Endothelial cell of umbilical vein (primary cell): ENCODE measurements at regions not wholly inside any gene's neighbourhood (a gene's known extent, or its start where the extent isn't known, plus 50 kb on each side); places are given as distances from the start of the nearest gene placed in this dataset.

Experiments
- BruUV-seq: library from RNA; stranded (reverse); fragments of 400-500 nt; replicated peaks from 2 replicates; lab custom pipeline; 2021; lab: Mats Ljungman, UMichigan
- CTCF ChIA-PET: fragments of 300-600, 350-600 bp; sonication (Branson Sonifier 250); formaldehyde crosslinking; loops from one replicate; lab custom pipeline; 2021; ENCODE audit warnings: antibody characterized with exemption, inconsistent platforms; lab: Charles Lee
- POLR2A ChIA-PET: fragments of 300-600, 350-600 bp; sonication (Branson Sonifier 250); formaldehyde crosslinking; loops from one replicate; lab custom pipeline; 2021; ENCODE audit warnings: antibody characterized with exemption, inconsistent platforms; lab: Charles Lee
- DNase-seq: peaks from one replicate; pipeline ENCODE4 v3.0.0-alpha.2; 2011; ENCODE audit warnings: low read depth, low spot score
- FAIRE-seq: peaks from 2 replicates; lab custom pipeline; 2011; peaks lifted over from hg19 to GRCh38; lab: Jason Lieb, UNC
- H2AFZ ChIP-seq: 2 replicates; pipeline ENCODE4 v1.6.0; 2012; ENCODE audit warnings: low read depth, low read length, control low read depth, inconsistent platforms
- H3K27ac ChIP-seq: 2 replicates; pipeline ENCODE4 v1.5.1; 2011; ENCODE audit warnings: low read depth, mild to moderate bottlenecking, control low read depth, low read length, moderate library complexity; ENCODE audit not compliant: insufficient read depth
- H3K27me3 ChIP-seq, 2 experiments: 2 replicates each; pipeline versions ENCODE4 v1.6.0 to v1.6.1; 2011; ENCODE audit warnings: low read length in 2 of 2, mixed read lengths in 1 of 2; ENCODE audit not compliant: control insufficient read depth in 2 of 2, insufficient read depth in 2 of 2
- H3K36me3 ChIP-seq, 2 experiments: 2 replicates in 1 of 2; 3 replicates in 1 of 2; pipeline ENCODE4 v1.5.1; 2011; ENCODE audit warnings: low read length in 2 of 2, mild to moderate bottlenecking in 1 of 2, moderate library complexity in 1 of 2; ENCODE audit not compliant: control insufficient read depth in 2 of 2, insufficient read depth in 2 of 2; ENCODE audit errors: extremely low read depth in 1 of 2
- H3K4me1 ChIP-seq: 3 replicates; pipeline ENCODE4 v1.5.1; 2011; ENCODE audit warnings: mild to moderate bottlenecking, low read length; ENCODE audit not compliant: control insufficient read depth, insufficient read depth; ENCODE audit errors: extremely low read depth
- H3K4me2 ChIP-seq: 2 replicates; pipeline ENCODE4 v1.6.1; 2011; ENCODE audit warnings: low read length, control low read depth, mixed read lengths; ENCODE audit not compliant: insufficient read depth
- H3K4me3 ChIP-seq, 3 experiments: fragments of 200-600 bp in 1 of 3; sonication (generic), shearing (Covaris generic) in 1 of 3; replicated peaks in 1 of 3; 2 replicates each; pipeline ENCODE4 v1.5.1; 2011 to 2016; ENCODE audit warnings: control low read depth in 3 of 3, low read length in 3 of 3, mild to moderate bottlenecking in 2 of 3, inconsistent platforms in 1 of 3, low read depth in 1 of 3, moderate library complexity in 1 of 3; ENCODE audit not compliant: insufficient read depth in 1 of 3
- H3K79me2 ChIP-seq: 2 replicates; pipeline ENCODE4 v1.6.0; 2012; ENCODE audit warnings: low read length, inconsistent platforms; ENCODE audit not compliant: control insufficient read depth, insufficient read depth
- H3K9ac ChIP-seq: replicated peaks from 2 replicates; pipeline ENCODE3; 2011; ENCODE audit warnings: low read length, control low read depth; ENCODE audit not compliant: insufficient read depth; ENCODE audit errors: extremely low read depth
- H3K9me1 ChIP-seq: replicated peaks from 3 replicates; pipeline ENCODE4 v1.6.0; 2011; ENCODE audit warnings: mild to moderate bottlenecking, low read length; ENCODE audit not compliant: control insufficient read depth, insufficient read depth; ENCODE audit errors: extremely low read depth
- H3K9me3 ChIP-seq: replicated peaks from 2 replicates; pipeline ENCODE4 v1.5.1; 2012; ENCODE audit warnings: low read length, inconsistent platforms; ENCODE audit not compliant: control insufficient read depth, insufficient read depth
- H4K20me1 ChIP-seq: replicated peaks from 2 replicates; pipeline ENCODE3; 2011; ENCODE audit warnings: mild to moderate bottlenecking, low read length; ENCODE audit not compliant: control insufficient read depth, insufficient read depth; ENCODE audit errors: extremely low read depth
- CTCF ChIP-seq, 2 donors: IDR thresholded peaks; 1 replicate in 1 of 2; 2 replicates in 1 of 2; pipeline ENCODE4 v1.5.1; 2011; ENCODE audit warnings: low read length in 2 of 2, mild to moderate bottlenecking in 2 of 2, moderate library complexity in 2 of 2, control low read depth in 1 of 2, inconsistent platforms in 1 of 2, low read depth in 1 of 2; ENCODE audit not compliant: insufficient read depth in 1 of 2; ENCODE audit errors: extremely low read depth in 1 of 2
- EZH2 ChIP-seq: IDR thresholded peaks from 2 replicates; pipeline ENCODE4 v1.6.1; 2012; ENCODE audit warnings: borderline replicate concordance, low read depth, mild to moderate bottlenecking, moderate library complexity, low read length, inconsistent platforms; ENCODE audit not compliant: severe bottlenecking
- FOS ChIP-seq: IDR thresholded peaks from 2 replicates; pipeline ENCODE4 v1.6.1; 2011; ENCODE audit warnings: mild to moderate bottlenecking, low read length, moderate library complexity, borderline replicate concordance; ENCODE audit not compliant: insufficient read depth
- GATA2 ChIP-seq: IDR thresholded peaks from 2 replicates; pipeline ENCODE4 v1.7.0; 2011; ENCODE audit warnings: low read depth, mild to moderate bottlenecking, moderate library complexity, mixed read lengths, low read length; ENCODE audit not compliant: insufficient read length, insufficient read depth
- JUN ChIP-seq: IDR thresholded peaks from 2 replicates; pipeline ENCODE4 v1.6.1; 2011; ENCODE audit warnings: borderline replicate concordance, low read depth; ENCODE audit not compliant: insufficient read length, insufficient read depth
- MAX ChIP-seq: IDR thresholded peaks from 2 replicates; pipeline ENCODE4 v1.6.1; 2011; ENCODE audit not compliant: insufficient read depth, insufficient read length
- MYC ChIP-seq: IDR thresholded peaks from one replicate; pipeline ENCODE4 v1.6.1; 2011; ENCODE audit warnings: mild to moderate bottlenecking, low read depth, low read length
- POLR2A ChIP-seq: IDR thresholded peaks from 2 replicates; pipeline ENCODE4 v1.6.1; 2012; ENCODE audit warnings: low read depth, mild to moderate bottlenecking, control low read depth, low read length
- POLR2AphosphoS5 ChIP-seq: IDR thresholded peaks from 2 replicates; pipeline ENCODE4 v1.6.1; 2012; ENCODE audit warnings: low read depth, mild to moderate bottlenecking, control low read depth, low read length, moderate library complexity; ENCODE audit not compliant: insufficient read depth
- dilution Hi-C: fragments of 300-500 bp; cut with MboI; formaldehyde crosslinking; loops from one replicate; pipeline ENCODE4 v1.15.0; 2019; ENCODE audit warnings: low sequenced_read_pairs; ENCODE audit not compliant: extremely low pct_ligation_motif_present
- intact Hi-C: fragments of 100-400 bp; cut with micrococcal nuclease; formaldehyde crosslinking; loops from one replicate; pipeline ENCODE4 v1.10.0; 2022

GRCh38 chr6:90663873-90664272 lies 77.0 kb upstream of the MAP3K7 start:
- TF ChIP-seq MAX (no peak), CTCF (IDR thresholded peaks at IDR 0.05; ENCODE audit: extremely low read depth in 1 of 2, insufficient read depth in 1 of 2, low read depth in 1 of 2, low read length in 2 of 2) (no peak), EZH2 (no peak), GATA2 (no peak), POLR2A (no peak), FOS (no peak), JUN (no peak), MYC (no peak), POLR2AphosphoS5 (no peak)
- Histone ChIP-seq H3K9me1 (no peaks in the 10 kb centered on the region), H3K9me3 (no peaks in the 10 kb centered on the region), H3K4me3 (no peak overlapping the region), H3K36me3 (no peaks in the 10 kb centered on the region), H3K27ac (no peak overlapping the region), H3K4me2 (no peak overlapping the region), H3K27me3 (no peaks in the 10 kb centered on the region), H3K79me2 (no peaks in the 10 kb centered on the region), H4K20me1 (no peaks in the 10 kb centered on the region), H3K9ac (no peak overlapping the region), H3K4me1 (no peaks in the 10 kb centered on the region), H2AFZ (no peak overlapping the region)
- DNase-seq, result no peak
- no TSS peak for BruUV-seq
- intact Hi-C loops, result no loop called here
- ChIA-PET CTCF (no interaction called here), POLR2A (no interaction called here)
- FAIRE-seq, result no peak
- dilution Hi-C loops, result no loop called here
